Fibroblast of the aortic adventitia (primary cell): ENCODE measurements at regions not wholly inside any gene's neighbourhood (a gene's known extent, or its start where the extent isn't known, plus 50 kb on each side); places are given as distances from the start of the nearest gene placed in this dataset.
A peak's percentile ranks its signal among the peaks of the same experiment; 100 is the strongest.

Source experiments
- DNase-seq: peaks from one replicate; pipeline ENCODE4 v3.0.0-alpha.2; 2010; ENCODE audit warnings: low read depth
- H3K4me3 ChIP-seq: 2 replicates; pipeline ENCODE4 v1.5.1; 2011; ENCODE audit warnings: low read depth, mild to moderate bottlenecking, control low read depth, low read length, moderate library complexity
- TF ChIP-seq, protein P1 (sequence below): IDR thresholded peaks from 2 replicates; pipeline ENCODE4 v1.5.1; 2011; ENCODE audit warnings: mild to moderate bottlenecking, low read length, control low read depth, inconsistent platforms; ENCODE audit not compliant: insufficient read depth

- TF ChIP-seq, protein P1, sequence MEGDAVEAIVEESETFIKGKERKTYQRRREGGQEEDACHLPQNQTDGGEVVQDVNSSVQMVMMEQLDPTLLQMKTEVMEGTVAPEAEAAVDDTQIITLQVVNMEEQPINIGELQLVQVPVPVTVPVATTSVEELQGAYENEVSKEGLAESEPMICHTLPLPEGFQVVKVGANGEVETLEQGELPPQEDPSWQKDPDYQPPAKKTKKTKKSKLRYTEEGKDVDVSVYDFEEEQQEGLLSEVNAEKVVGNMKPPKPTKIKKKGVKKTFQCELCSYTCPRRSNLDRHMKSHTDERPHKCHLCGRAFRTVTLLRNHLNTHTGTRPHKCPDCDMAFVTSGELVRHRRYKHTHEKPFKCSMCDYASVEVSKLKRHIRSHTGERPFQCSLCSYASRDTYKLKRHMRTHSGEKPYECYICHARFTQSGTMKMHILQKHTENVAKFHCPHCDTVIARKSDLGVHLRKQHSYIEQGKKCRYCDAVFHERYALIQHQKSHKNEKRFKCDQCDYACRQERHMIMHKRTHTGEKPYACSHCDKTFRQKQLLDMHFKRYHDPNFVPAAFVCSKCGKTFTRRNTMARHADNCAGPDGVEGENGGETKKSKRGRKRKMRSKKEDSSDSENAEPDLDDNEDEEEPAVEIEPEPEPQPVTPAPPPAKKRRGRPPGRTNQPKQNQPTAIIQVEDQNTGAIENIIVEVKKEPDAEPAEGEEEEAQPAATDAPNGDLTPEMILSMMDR = no peak
- no peak overlapping the region for H3K4me3 ChIP-seq
- DNase-seq = no peak
Observed at GRCh38 chr17:65364438-65364837, 197.0 kb downstream of the AXIN2 start.

GRCh38 chr17:65362826-65363225 lies 198.6 kb downstream of the AXIN2 start:
- TF ChIP-seq, protein P1 = no peak

GRCh38 chr17:65360961-65361552 lies 200.4 kb downstream of the AXIN2 start:
- no peak for DNase-seq
- TF ChIP-seq, protein P1 = no peak
- H3K4me3 ChIP-seq = no peak overlapping the region

More at GRCh38 chr17:65362826-65363225, 198.6 kb downstream of the AXIN2 start:
- H3K4me3 ChIP-seq = no peak overlapping the region
- DNase-seq = no peak

GRCh38 chr17:65359016-65359415 lies 202.4 kb downstream of the AXIN2 start:
- TF ChIP-seq, protein P1 = no peak
- H3K4me3 ChIP-seq = no peak overlapping the region
- peak; percentile 63 for DNase-seq

DNA sequence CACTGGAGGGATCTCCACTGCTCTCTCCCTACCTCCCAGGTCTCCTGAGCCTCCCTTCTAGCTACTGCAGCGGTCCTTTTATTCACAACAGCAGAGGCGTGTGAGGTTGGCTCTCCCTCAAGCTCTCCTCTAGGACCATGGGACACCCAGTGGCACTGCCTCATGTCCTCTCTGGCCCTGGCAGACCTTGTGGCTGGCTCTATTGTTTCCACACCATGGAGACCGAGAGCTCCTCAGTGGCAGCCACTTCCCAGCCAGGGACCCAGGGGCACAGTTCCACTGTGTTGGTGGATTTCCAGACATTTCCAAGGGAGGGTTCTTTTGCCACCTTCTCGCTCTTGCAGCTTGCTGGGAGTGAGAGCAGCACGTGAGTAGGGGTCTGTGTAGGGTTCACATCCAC lies 204.9 kb downstream of the AXIN2 start:
- no peak for DNase-seq
- TF ChIP-seq, protein P1 = no peak

GRCh38 chr17:65355246-65355645 lies 206.2 kb downstream of the AXIN2 start:
- TF ChIP-seq, protein P1 = no peak
- no peak for DNase-seq
- no peak overlapping the region for H3K4me3 ChIP-seq

More for the DNA sequence above, 204.9 kb downstream of the AXIN2 start:
- H3K4me3 ChIP-seq = no peak overlapping the region

GRCh38 chr17:65349916-65350315 lies 211.5 kb downstream of the AXIN2 start:
- DNase-seq = no peak
- TF ChIP-seq, protein P1 = no peak
- H3K4me3 ChIP-seq = no peak overlapping the region
